Neural crest cell (in vitro differentiated cells): ENCODE measurements at regions not wholly inside any gene's neighbourhood (a gene's known extent, or its start where the extent isn't known, plus 50 kb on each side); places are given as distances from the start of the nearest gene placed in this dataset.

Experiments
- DNase-seq: peaks from one replicate; pipeline ENCODE4 v3.0.0; 2021; ENCODE audit warnings: low read depth, mixed read lengths, low spot score
- H3K27ac Mint-ChIP-seq: one replicate; pipeline ENCODE4 v1.8.0; 2021; ENCODE audit warnings: mild to moderate bottlenecking, mixed read lengths; ENCODE audit not compliant: unreplicated experiment
- H3K27me3 Mint-ChIP-seq: 2 replicates; pipeline ENCODE4 v1.8.0; 2021; ENCODE audit warnings: low read depth, mild to moderate bottlenecking, mixed read lengths
- H3K36me3 Mint-ChIP-seq: 2 replicates; pipeline ENCODE4 v1.8.0; 2021; ENCODE audit warnings: low read depth, mild to moderate bottlenecking, mixed read lengths
- H3K4me1 Mint-ChIP-seq: 2 replicates; pipeline ENCODE4 v1.8.0; 2021; ENCODE audit warnings: mixed read lengths
- H3K4me3 Mint-ChIP-seq: one replicate; pipeline ENCODE4 v1.8.0; 2021; ENCODE audit warnings: mild to moderate bottlenecking, mixed read lengths
- H3K9me3 Mint-ChIP-seq: 2 replicates; pipeline ENCODE4 v1.8.0; 2021; ENCODE audit warnings: mixed read lengths
- TF ChIP-seq, protein P1 (sequence below): fragments of 200-600 bp; sonication (generic); conservative IDR thresholded peaks from 2 replicates; pipeline ENCODE4 v1.5.0; 2021; ENCODE audit warnings: antibody characterized with exemption, mild to moderate bottlenecking

DNA sequence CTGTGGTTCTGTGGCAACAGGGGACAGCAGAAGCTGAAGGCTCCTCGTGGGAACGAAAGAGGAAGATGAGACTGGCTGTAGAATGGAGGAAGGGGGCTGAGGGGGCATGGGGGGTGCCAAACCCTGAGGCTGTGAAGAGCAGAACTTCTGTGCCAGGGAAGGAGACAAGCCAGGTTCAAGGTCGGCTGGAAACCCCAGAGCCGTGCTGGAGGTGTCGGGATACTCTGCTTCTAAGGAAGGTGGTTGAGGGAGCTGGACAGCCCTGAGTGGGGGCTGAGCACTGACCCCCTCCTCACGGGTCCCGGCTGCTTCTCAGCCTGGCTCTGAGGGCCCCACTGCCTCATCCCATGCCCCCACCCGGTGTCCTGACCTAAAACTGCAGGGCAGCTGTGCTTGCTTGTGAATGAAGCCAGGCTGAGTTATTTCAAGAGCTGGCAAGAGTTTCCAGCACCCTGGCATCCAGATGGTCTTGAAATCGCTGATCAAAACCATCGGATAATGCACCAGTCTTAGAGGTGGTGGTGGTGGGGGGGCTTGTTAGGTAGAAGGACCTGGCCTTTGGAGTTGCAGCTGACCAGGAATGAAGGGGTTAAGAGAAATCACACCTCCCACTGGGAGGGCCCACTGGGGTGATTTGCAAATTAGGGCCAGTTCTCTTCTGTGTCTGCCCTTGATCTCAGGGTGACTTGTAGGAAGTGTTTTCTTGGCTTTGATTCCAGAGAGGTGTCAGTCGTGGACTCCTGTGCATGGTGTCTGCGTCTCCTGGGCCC, 218.9 kb upstream of the C1orf174 start:
- TF ChIP-seq, protein P1, sequence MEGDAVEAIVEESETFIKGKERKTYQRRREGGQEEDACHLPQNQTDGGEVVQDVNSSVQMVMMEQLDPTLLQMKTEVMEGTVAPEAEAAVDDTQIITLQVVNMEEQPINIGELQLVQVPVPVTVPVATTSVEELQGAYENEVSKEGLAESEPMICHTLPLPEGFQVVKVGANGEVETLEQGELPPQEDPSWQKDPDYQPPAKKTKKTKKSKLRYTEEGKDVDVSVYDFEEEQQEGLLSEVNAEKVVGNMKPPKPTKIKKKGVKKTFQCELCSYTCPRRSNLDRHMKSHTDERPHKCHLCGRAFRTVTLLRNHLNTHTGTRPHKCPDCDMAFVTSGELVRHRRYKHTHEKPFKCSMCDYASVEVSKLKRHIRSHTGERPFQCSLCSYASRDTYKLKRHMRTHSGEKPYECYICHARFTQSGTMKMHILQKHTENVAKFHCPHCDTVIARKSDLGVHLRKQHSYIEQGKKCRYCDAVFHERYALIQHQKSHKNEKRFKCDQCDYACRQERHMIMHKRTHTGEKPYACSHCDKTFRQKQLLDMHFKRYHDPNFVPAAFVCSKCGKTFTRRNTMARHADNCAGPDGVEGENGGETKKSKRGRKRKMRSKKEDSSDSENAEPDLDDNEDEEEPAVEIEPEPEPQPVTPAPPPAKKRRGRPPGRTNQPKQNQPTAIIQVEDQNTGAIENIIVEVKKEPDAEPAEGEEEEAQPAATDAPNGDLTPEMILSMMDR: no peak
- DNase-seq: no peak
- Mint-ChIP-seq H3K27ac (peak overlapping the region; percentile 84), H3K4me1 (no peaks in the 10 kb centered on the region), H3K36me3 (no peaks in the 10 kb centered on the region), H3K9me3 (peaks cover 2% of the 10 kb centered on the region), H3K27me3 (no peaks in the 10 kb centered on the region), H3K4me3 (no peak overlapping the region)

DNA sequence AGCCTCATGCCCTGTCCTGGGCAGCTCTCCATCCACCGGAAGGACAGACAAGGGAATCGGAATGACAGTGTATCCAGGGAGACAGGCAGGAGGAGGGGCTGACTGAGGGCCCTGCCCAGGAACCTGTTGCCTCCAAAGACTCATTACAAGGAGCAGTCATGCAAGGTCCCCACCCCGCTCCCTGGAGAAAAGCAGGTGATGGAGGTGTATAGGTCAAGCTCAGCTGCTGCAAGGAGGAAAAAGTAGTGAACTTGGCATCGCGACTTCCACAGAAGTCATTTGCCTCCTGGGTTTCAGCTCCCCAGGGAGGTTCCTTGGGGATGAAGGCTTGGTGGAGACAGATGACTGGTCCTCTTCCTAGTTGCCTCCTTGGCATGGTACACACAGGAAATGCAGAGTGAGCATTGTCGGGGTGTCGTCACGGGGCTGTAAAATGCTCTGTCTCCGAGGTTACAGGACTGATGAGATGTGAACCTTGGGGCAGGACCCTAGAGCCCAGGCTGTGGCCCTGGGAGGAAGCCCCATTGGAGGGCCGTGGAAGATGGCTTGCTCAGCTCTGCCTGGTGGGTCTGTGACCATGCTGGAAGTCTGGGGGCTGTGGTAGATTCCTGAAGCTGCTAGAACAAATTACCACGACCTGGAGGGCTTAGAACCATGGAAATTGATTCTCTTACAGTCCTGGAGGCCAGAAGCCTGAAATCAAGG, 219.6 kb upstream of the C1orf174 start:
- Mint-ChIP-seq H3K36me3 (no peaks in the 10 kb centered on the region), H3K4me3 (no peak overlapping the region), H3K27ac (peak overlapping the region; percentile 84), H3K27me3 (no peaks in the 10 kb centered on the region), H3K4me1 (no peaks in the 10 kb centered on the region), H3K9me3 (no peaks in the 10 kb centered on the region)
- TF ChIP-seq, protein P1: no peak
- DNase-seq: no peak

DNA sequence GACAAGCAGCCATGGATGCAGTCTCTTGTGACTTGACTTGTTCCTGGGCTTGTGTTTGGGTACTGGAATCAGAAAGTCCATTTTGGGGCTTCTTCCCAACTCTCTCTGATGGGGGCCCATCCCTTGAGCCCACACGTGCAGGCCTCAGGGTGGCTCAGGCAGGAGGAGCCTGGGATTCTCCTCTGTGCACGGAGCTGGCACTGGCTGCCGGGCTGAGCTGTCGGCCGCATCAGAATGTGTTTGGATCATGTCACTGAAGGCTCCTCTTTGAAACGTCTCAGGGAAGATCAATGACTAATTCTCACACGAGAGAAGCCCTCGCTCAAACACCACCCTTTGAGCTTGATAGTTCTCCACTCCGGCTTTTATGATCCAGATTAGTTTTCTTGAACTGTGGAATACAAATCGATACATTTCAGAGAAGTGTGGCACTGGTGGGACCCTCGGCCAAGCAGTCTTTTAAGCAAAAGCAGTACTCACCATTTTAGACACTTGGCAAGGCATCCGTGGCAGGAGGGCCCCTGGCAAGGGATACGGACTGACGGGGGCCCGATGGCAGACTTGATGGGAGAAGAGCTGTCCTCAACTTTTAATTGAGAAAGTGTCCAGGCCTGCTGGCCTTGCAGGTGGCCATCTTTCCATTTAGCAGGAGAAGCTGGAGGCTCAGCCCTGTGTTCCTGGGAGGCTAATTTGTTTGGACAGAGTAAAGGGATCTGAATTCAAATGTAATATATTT, 220.7 kb upstream of the C1orf174 start:
- Mint-ChIP-seq H3K4me1 (no peaks in the 10 kb centered on the region), H3K27me3 (no peaks in the 10 kb centered on the region), H3K9me3 (no peaks in the 10 kb centered on the region), H3K36me3 (no peaks in the 10 kb centered on the region), H3K27ac (peak overlapping the region; percentile 62), H3K4me3 (no peak overlapping the region)
- DNase-seq: no peak
- TF ChIP-seq, protein P1: no peak

DNA sequence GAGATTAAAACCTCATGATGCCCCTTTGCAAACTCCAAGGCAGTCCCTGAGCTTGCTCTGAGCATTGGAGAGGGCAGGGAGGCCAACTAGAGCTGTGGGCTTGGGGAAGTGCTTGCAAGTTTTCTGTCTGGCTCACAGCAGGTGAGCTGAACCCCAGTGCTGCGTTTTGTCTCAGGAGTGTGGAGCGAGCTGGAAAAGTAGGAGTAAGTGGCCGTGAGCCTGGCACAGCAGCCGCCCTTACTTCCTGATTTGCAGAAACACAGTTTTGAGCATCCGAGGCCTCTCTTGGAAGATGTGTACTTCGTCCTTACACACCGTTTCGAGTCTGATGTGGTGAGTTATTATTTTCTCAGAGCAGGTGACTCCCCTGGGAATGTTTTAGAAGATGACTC, 221.2 kb upstream of the C1orf174 start:
- DNase-seq: no peak
- no peaks in the 10 kb centered on the region for H3K27me3 Mint-ChIP-seq
- H3K36me3 Mint-ChIP-seq: no peaks in the 10 kb centered on the region
- no peak overlapping the region for H3K4me3 Mint-ChIP-seq
- no peaks in the 10 kb centered on the region for H3K9me3 Mint-ChIP-seq
- no peak overlapping the region for H3K27ac Mint-ChIP-seq
- H3K4me1 Mint-ChIP-seq: no peaks in the 10 kb centered on the region
- TF ChIP-seq, protein P1: no peak

DNA sequence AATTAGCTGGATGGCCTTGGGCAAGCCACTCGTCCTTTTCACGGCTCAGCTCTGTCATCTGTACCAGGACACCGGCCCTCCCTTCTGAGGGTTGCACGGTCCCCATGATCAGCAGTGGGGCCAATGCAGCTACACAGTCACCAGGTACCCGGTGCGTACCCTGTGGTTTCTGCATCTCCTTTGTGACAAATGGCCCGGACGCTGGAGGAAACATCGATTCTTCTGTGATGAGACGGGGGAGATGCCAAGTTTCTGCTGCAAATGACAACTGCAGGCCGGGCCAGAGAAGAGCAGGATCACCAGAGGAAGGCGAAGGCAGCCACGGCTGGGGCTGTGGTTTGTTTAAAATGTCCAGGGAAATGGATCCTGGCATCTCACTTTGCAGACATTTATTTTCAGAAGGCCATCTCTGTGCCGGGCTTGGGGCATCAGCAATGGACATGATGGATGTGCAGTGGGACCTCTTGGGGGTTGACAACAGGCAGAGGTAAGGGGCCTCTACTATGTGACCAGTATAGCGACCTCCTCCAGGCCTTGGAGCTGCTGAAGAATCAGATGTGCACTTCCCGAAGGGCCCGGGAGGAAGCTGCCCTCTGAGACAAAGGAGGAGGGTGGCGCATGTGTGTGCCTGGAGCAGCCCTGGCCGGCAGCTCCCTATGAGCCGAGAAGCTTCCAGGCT, 221.9 kb upstream of the C1orf174 start:
- Mint-ChIP-seq H3K27ac (no peak overlapping the region), H3K36me3 (no peaks in the 10 kb centered on the region), H3K4me3 (no peak overlapping the region), H3K27me3 (no peaks in the 10 kb centered on the region), H3K4me1 (no peaks in the 10 kb centered on the region), H3K9me3 (no peaks in the 10 kb centered on the region)
- DNase-seq: no peak
- TF ChIP-seq, protein P1: no peak
